ENCODE measurements at regions not wholly inside any gene's neighbourhood (a gene's known extent, or its start where the extent isn't known, plus 50 kb on each side); places are given as distances from the start of the nearest gene placed in this dataset.

GRCh38 chr11:70678931-70679900 lies 280.9 kb downstream of the CTTN start:
- Mint-ChIP-seq H3K36me3 (ENCODE audit: low read depth) (no peaks in the 10 kb centered on the region), H3K4me3 (no peak overlapping the region), H3K27ac (no peak overlapping the region), H3K9me3 (no peaks in the 10 kb centered on the region), H3K4me1 (no peaks in the 10 kb centered on the region), H3K27me3 (ENCODE audit: low read depth) (peaks cover 14% of the 10 kb centered on the region)
- no peak for TF ChIP-seq CTCF (IDR thresholded peaks at IDR 0.05; ENCODE audit: unreplicated experiment in 3 of 3)

- no peaks in the 10 kb centered on the region for H3K36me3 Mint-ChIP-seq (ENCODE audit: low read depth)
- no peak overlapping the region for H3K4me3 Mint-ChIP-seq
Observed at GRCh38 chr11:70680781-70681281, 282.5 kb downstream of the CTTN start.

GRCh38 chr11:70682056-70682455 lies 283.7 kb downstream of the CTTN start:
- TF ChIP-seq CTCF (IDR thresholded peaks at IDR 0.05; ENCODE audit: unreplicated experiment in 3 of 3): no peak
- Mint-ChIP-seq H3K36me3 (ENCODE audit: low read depth) (no peaks in the 10 kb centered on the region), H3K27me3 (ENCODE audit: low read depth) (peaks cover 21% of the 10 kb centered on the region), H3K4me3 (no peak overlapping the region), H3K9me3 (no peaks in the 10 kb centered on the region), H3K27ac (no peak overlapping the region), H3K4me1 (no peaks in the 10 kb centered on the region)

More at GRCh38 chr11:70680781-70681281, 282.5 kb downstream of the CTTN start:
- H3K27me3 Mint-ChIP-seq (ENCODE audit: low read depth): peaks cover 15% of the 10 kb centered on the region
- no peaks in the 10 kb centered on the region for H3K4me1 Mint-ChIP-seq
- no peak for TF ChIP-seq CTCF (IDR thresholded peaks at IDR 0.05; ENCODE audit: unreplicated experiment in 3 of 3)
- no peaks in the 10 kb centered on the region for H3K9me3 Mint-ChIP-seq
- no peak overlapping the region for H3K27ac Mint-ChIP-seq

- no peaks in the 10 kb centered on the region for H3K36me3 Mint-ChIP-seq (ENCODE audit: low read depth)
- no peaks in the 10 kb centered on the region for H3K4me1 Mint-ChIP-seq
- no peaks in the 10 kb centered on the region for H3K9me3 Mint-ChIP-seq
- H3K27me3 Mint-ChIP-seq (ENCODE audit: low read depth): peaks cover 21% of the 10 kb centered on the region
- no peak overlapping the region for H3K4me3 Mint-ChIP-seq
- H3K27ac Mint-ChIP-seq: no peak overlapping the region
- TF ChIP-seq CTCF (IDR thresholded peaks at IDR 0.05; ENCODE audit: unreplicated experiment in 3 of 3): no peak
Observed at GRCh38 chr11:70682760-70683159, 284.4 kb downstream of the CTTN start.

- Mint-ChIP-seq H3K4me1 (no peaks in the 10 kb centered on the region), H3K4me3 (no peak overlapping the region)
Observed at GRCh38 chr11:70687716-70688115, 289.4 kb downstream of the CTTN start.

More at GRCh38 chr11:70687716-70688115, 289.4 kb downstream of the CTTN start:
- Mint-ChIP-seq H3K27me3 (ENCODE audit: low read depth) (peaks cover 10% of the 10 kb centered on the region), H3K36me3 (ENCODE audit: low read depth) (peaks cover 6% of the 10 kb centered on the region), H3K9me3 (peaks cover 6% of the 10 kb centered on the region), H3K27ac (no peak overlapping the region)
- no peak for TF ChIP-seq CTCF (IDR thresholded peaks at IDR 0.05; ENCODE audit: unreplicated experiment in 3 of 3)

Data from nephron (organoid).